ENCODE measurements at regions not wholly inside any gene's neighbourhood (a gene's known extent, or its start where the extent isn't known, plus 50 kb on each side); places are given as distances from the start of the nearest gene placed in this dataset.
A peak's percentile ranks its signal among the peaks of the same experiment; 100 is the strongest.
"Not testable (repeated sequence)": the region's sequence is repeated elsewhere in the genome, so short reads cannot be mapped to it uniquely, and the experiment has no call there.

DNA sequence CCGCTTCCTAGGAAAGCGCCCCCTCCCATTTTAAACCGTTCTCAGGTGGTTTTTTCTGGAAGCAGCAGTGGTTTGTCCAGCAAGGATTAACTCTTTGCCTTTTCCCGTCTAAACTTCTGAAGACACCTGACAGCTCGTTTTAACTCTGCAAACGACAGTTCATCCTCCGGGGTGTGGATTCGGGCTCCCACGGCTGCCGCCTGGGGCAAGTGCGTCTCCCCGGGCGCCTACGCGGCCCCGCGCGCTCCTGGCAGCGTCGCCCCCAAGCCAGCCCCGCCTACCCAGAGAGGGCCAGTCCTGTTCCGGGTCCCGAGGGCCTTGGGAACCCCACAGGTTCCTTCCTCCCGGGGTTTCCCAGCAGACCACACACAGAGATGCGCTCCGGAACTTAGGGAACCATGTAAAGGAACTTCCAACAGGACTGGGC is 54.4 kb downstream of the PRR18 start:
- no peak for DNase-seq (ENCODE audit: low read depth)

DNA sequence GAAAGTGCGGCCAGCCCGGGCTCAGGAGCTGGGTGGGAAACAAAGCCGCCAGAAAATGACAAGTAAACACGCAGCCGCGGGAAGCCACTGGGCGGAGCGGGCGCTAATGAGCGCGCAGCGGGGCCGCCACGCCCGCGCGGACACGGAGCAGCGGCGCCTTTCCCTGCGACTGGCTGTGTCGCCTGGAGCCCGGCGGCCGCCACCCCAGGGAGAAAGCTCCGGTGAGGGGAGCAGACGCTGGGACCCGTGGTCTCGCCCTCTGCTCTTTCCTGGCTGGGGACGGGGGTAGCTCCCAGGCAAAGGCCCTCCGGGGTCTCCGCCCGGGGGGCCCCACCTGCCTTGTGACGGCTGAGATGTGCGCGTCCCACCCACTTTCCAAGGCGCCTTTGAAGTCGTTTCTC is 54.9 kb downstream of the PRR18 start:
- no peak for DNase-seq (ENCODE audit: low read depth)

DNA sequence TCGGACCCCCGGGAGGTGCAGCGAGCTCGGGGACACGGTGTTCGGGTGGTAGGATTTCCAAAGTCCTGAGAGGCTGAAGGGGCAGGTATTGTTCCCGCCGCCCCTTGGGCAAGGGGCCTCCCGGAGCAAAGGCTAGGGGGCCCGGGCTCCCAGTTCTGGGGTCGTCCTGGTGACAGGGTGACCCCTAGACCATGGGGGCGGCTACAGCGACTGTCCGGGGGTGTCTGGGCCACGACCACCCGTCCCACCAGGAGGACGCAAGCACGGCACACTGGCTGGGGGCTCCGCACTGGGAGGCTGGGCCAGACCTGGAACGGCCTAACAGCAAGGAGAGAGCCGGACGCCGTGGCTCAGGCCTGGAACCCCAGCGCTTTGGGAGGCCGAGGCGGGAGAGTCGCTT is 55.6 kb downstream of the PRR18 start:
- DNase-seq (ENCODE audit: low read depth) = no peak

DNA sequence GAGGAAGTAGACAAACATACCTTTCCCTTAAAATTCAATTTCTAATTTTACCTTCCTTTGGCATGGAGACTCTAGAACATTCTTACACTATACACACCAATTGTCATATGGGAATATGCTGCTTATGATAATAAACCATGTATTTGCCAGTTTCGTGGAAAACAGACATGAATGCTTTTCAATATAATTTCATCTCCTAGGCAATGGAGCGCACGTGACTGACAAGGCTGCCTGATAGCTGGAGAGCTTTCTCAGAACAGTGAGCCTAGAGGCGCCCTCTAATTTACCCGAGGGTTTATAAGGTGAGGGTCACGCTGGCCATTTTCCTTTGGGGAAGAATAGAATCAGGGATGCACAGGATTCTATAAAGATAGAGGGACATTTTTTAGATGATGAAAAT is 56.5 kb downstream of the PRR18 start:
- DNase-seq (ENCODE audit: low read depth) = no peak

DNA sequence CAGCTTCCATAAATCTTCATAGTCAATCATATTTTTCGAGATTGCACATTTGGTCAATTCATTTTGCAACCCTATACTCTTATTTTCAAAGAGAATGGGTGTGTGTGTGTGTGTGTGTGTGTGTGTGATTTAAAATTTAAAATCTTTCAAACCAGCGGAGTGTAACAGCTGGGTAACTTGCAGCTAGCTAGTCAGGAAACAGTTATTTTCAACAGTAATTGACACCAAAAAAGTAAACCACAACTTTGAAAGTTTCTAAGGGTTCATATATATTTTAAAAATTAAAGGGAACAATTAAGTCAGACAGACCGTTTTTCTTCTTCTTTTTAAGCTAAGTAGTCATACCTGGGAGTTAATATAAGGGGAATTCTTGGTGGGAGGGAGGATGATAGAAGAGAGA is 57.0 kb downstream of the PRR18 start:
- no peak for DNase-seq (ENCODE audit: low read depth)

DNA sequence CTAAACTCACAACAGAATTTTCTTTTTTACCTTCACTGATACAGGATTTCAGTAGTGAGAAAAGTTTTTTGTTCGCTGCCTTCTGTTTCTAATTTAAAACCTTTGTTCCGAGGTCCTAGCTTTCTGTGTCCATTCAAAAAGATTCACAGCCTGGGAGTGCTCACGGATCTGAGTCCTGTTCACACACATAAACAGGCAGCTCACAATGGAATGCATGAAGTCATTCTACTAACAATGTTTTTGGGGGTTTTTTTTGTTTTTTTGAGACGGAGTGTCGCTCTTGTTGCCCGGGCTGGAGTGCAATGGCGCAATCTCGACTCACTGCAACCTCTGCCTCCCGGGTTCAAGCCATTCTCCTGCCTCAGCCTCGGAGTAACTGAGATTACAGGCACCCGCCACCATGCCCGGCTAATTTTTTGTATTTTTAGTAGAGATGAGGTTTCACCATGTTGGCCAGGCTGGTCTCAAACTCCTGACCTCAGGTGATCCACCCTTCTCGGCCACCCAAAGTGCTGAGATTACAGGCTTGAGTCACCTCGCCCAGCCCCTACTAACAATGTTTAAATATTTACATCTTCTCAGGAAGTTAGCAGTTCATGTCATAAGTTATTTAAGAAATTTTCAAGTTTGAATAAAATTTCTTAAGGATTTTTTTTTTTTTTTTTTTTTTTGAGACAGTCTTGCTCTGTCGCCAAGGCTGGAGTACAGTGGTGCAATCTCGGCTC is 59.0 kb downstream of the PRR18 start:
- not testable (repeated sequence) for DNase-seq (ENCODE audit: low read depth)

GRCh38 chr6:166245148-166245547 is 63.0 kb downstream of the PRR18 start:
- DNase-seq (ENCODE audit: low read depth) = no peak

DNA sequence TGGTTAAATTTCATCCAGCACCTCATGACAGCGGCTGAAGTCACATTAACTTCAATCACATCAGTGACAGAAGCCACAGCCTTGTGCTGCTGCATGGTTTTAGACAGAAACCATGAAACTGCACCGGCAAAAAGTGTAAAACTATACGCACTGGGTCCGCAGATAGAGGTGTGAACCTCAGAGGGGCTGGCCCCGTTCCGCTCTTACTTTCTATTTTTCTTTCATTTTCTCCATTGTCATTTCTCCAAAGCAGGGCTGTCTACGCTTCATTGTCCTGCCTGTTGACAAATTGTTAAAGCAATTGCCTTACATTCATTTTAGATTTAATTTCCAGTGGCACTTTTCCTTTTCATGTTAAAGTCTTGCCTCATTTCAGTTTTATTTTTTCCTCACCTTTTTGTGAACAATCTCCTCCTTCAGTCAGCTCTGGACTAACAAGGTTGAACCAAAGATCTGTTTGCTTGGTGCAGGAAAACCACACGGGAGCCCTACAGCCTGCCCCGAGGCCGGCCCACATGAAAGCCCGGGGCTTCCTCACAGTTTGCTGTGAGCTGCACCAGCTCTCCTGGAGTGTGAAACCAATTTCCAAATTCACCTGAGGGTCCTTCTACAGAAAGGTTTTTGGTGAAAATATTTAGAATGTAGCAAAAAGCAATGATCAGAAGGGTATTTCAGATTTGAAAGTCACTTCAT is 63.7 kb downstream of the PRR18 start:
- no peak for DNase-seq (ENCODE audit: low read depth)

- no peak for DNase-seq (ENCODE audit: low read depth)
Measured at GRCh38 chr6:166242888-166243287, 65.3 kb downstream of the PRR18 start.

DNA sequence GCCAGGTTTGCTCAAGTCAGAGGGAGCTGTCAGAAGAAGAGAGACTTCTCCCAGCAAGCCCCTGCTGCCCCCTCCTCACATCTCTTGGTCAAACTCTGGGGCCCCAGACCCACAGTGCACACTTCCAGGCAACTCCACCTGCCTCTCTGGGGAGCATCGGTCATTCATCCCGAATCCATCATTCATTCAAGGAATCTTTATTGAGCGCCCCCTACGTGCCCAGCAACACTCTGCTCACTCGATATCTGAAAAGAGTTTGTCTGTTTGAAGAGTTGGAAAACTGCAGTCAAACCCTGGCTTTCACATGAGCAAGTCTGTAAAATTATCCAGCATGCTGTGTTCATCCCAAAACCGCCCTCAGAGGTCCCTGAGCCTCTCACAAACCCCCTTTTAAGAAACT is 66.2 kb downstream of the PRR18 start:
- no peak for DNase-seq (ENCODE audit: low read depth)

DNA sequence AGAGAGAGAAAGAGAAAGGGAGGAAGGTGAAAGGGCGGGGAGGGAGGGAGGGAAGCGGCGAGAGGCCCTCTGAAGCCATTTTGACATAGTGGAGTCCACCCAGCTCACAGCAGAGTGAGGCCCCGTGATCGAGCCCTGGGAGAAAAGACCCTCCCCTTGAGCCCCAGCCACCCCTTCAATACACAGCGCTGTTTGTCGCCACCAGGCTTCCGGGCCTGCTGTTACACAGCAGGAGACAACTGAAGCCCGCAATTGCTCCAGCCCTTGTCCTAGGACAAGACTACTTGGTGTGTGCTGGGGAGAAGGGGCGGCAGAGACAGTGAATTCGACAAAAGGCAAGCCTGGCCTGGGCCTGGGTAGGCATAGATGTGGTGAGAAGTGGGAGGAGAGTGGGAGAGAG is 67.3 kb downstream of the PRR18 start:
- DNase-seq (ENCODE audit: low read depth) = no peak

DNA sequence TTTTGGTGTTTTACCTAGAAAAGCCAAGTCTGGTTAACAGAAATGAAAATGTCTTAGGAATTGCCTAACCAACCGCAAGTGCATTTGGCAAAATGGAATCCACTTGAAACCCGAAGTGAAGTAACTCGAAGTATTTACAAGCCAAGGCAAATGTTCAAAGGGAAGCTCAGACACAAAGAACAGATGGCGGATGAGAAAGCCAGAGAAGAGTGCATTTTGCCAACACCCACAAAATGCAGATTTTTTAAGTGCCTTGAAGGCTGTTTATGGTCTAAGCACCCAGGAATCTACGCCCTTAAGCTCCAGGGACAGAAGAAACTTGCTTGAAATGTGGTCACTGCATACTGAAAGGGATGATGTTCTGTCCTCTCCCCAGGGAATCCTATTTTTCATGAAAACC is 70.0 kb upstream of the TBXT start:
- peak; percentile 31 for DNase-seq (ENCODE audit: low read depth)

DNA sequence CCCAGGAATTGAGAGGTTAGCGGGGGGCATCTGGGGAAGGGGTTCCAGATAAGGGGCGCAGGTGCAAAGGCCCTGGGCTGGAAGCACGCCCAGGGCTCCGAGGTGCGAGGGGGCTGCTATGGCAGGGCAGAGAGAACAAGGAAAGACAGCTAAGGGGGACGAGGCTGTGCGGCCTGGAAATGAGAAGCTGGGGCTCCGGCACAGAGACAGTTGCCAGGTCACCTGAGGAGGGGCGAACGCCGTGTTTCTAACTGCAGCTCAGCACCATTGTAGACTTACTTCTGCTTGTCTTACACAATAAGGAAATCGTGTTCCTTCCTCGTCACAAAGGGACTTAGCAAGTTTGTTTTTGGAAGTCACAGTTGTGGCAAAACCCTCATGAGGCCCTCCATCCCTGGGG is 68.9 kb upstream of the TBXT start:
- no peak for DNase-seq (ENCODE audit: low read depth)

GRCh38 chr6:166235666-166236292 is 68.1 kb upstream of the TBXT start:
- no peak for DNase-seq (ENCODE audit: low read depth)

DNA sequence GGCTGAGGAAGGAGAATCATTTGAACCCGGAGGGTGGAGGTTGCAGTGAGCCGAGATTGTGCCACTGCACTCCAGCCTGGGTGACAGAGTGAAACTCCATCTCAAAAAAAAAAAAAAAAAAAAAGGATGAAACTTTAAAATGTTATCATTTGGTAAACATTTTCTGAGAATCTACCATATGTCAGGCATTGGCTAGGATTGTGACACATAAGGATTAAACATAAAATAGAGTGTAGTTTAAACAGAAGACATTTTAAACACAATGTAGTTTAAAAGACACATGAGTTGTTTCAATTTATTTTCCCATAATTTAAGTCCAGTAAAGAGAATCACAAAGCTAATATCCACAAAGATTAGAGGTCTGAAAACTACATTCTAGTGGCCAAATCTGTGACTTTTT is 63.5 kb upstream of the TBXT start:
- not testable (repeated sequence) for DNase-seq (ENCODE audit: low read depth)

GRCh38 chr6:166228839-166229528 is 61.3 kb upstream of the TBXT start:
- no peak for DNase-seq (ENCODE audit: low read depth)

GRCh38 chr6:166228425-166228824 is 60.8 kb upstream of the TBXT start:
- DNase-seq (ENCODE audit: low read depth) = no peak

GRCh38 chr6:166223079-166223478 is 55.4 kb upstream of the TBXT start:
- DNase-seq (ENCODE audit: low read depth) = no peak

DNA sequence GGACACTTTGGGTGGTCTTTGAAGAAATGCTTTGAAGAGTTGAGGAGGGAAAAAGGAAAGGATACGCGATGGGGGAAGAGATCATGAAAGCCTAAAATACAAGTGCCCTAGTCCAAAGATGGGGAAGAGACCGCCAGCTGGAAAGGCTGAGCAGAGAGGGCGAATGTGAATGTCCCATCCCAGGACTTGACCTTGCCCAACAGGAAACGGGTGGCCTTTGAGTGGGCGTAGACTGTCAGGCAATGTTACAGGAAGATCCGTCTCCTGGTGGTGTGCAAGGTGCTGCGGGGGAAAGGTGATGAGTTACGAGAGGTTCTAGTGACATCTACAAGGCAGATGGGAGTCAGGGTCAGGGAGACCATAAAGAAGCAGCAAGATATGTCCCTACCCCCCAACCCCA is 55.0 kb upstream of the TBXT start:
- no peak for DNase-seq (ENCODE audit: low read depth)

GRCh38 chr6:166221636-166222035 is 54.0 kb upstream of the TBXT start:
- DNase-seq (ENCODE audit: low read depth) = no peak

GRCh38 chr6:166221040-166221439 is 53.4 kb upstream of the TBXT start:
- DNase-seq (ENCODE audit: low read depth) = no peak
